ENCODE measurements at regions not wholly inside any gene's neighbourhood (a gene's known extent, or its start where the extent isn't known, plus 50 kb on each side); places are given as distances from the start of the nearest gene placed in this dataset.

- no peak for DNase-seq (ENCODE audit: low read depth)
These were observed 63.3 kb upstream of the THSD7A start for GRCh38 chr7:11895337-11895736.

GRCh38 chr7:11896663-11897062 is 64.7 kb upstream of the THSD7A start:
- peak; percentile 57 for DNase-seq (ENCODE audit: low read depth)

- DNase-seq (ENCODE audit: low read depth), result peak; percentile 25
These were observed 67.2 kb upstream of the THSD7A start for GRCh38 chr7:11899247-11899646.

- no peak for DNase-seq (ENCODE audit: low read depth)
These were observed 78.3 kb upstream of the THSD7A start for GRCh38 chr7:11910253-11910652.

- no peak for DNase-seq (ENCODE audit: low read depth)
These were observed 79.9 kb upstream of the THSD7A start for GRCh38 chr7:11911900-11912299.

- DNase-seq (ENCODE audit: low read depth), result no peak
These were observed 82.6 kb upstream of the THSD7A start for GRCh38 chr7:11914645-11915044.

- DNase-seq (ENCODE audit: low read depth), result no peak
These were observed 91.5 kb upstream of the THSD7A start for GRCh38 chr7:11923376-11923930.

- DNase-seq (ENCODE audit: low read depth), result peak; percentile 78
These were observed 99.3 kb upstream of the THSD7A start for GRCh38 chr7:11931307-11931706.

GRCh38 chr7:11934796-11935195 is 102.8 kb upstream of the THSD7A start:
- no peak for DNase-seq (ENCODE audit: low read depth)

- DNase-seq (ENCODE audit: low read depth), result no peak
These were observed 103.9 kb upstream of the THSD7A start for GRCh38 chr7:11935905-11936304.

GRCh38 chr7:11946794-11947193 is 114.8 kb upstream of the THSD7A start:
- no peak for DNase-seq (ENCODE audit: low read depth)

- DNase-seq (ENCODE audit: low read depth), result no peak
These were observed 118.3 kb upstream of the THSD7A start for GRCh38 chr7:11950281-11950680.

- no peak for DNase-seq (ENCODE audit: low read depth)
These were observed 118.9 kb upstream of the THSD7A start for GRCh38 chr7:11950942-11951341.

- peak; percentile 21 for DNase-seq (ENCODE audit: low read depth)
These were observed 119.9 kb upstream of the THSD7A start for GRCh38 chr7:11951909-11952308.

- no peak for DNase-seq (ENCODE audit: low read depth)
These were observed 121.0 kb upstream of the THSD7A start for GRCh38 chr7:11952972-11953371.

GRCh38 chr7:11956991-11957390 is 125.0 kb upstream of the THSD7A start:
- DNase-seq (ENCODE audit: low read depth), result no peak

- DNase-seq (ENCODE audit: low read depth), result no peak
These were observed 126.0 kb upstream of the THSD7A start for GRCh38 chr7:11957956-11958355.

GRCh38 chr7:11959121-11959520 is 127.1 kb upstream of the THSD7A start:
- DNase-seq (ENCODE audit: low read depth), result no peak

GRCh38 chr7:11960621-11961020 is 128.6 kb upstream of the THSD7A start:
- no peak for DNase-seq (ENCODE audit: low read depth)

- no peak for DNase-seq (ENCODE audit: low read depth)
These were observed 137.6 kb upstream of the THSD7A start for GRCh38 chr7:11969643-11970042.

GRCh38 chr7:11970132-11970531 is 138.1 kb upstream of the THSD7A start:
- no peak for DNase-seq (ENCODE audit: low read depth)

- no peak for DNase-seq (ENCODE audit: low read depth)
These were observed 153.4 kb upstream of the THSD7A start for GRCh38 chr7:11985376-11985775.

- no peak for DNase-seq (ENCODE audit: low read depth)
These were observed 154.0 kb upstream of the THSD7A start for GRCh38 chr7:11985971-11986370.

- DNase-seq (ENCODE audit: low read depth), result no peak
These were observed 156.2 kb upstream of the THSD7A start for GRCh38 chr7:11988186-11988585.

- no peak for DNase-seq (ENCODE audit: low read depth)
These were observed 170.4 kb upstream of the THSD7A start for GRCh38 chr7:12002428-12002827.

All from amniotic epithelial cell (primary cell).